ENCODE measurements at regions not wholly inside any gene's neighbourhood (a gene's known extent, or its start where the extent isn't known, plus 50 kb on each side); places are given as distances from the start of the nearest gene placed in this dataset.
"Not testable (repeated sequence)": the region's sequence is repeated elsewhere in the genome, so short reads cannot be mapped to it uniquely, and the experiment has no call there.

- Mint-ChIP-seq H3K27ac (no peak overlapping the region), H3K27me3 (peaks cover 50% of the 10 kb centered on the region), H3K4me1 (peaks cover 3% of the 10 kb centered on the region)
Measured at GRCh38 chr17:45666641-45667040, 117.5 kb upstream of the CRHR1 start.

GRCh38 chr17:45667591-45668171 lies 116.4 kb upstream of the CRHR1 start:
- H3K27ac Mint-ChIP-seq = no peak overlapping the region
- H3K36me3 Mint-ChIP-seq (ENCODE audit: low read depth) = no peaks in the 10 kb centered on the region
- ATAC-seq = no peak

More at GRCh38 chr17:45666641-45667040, 117.5 kb upstream of the CRHR1 start:
- DNase-seq (no peak), ATAC-seq (no peak)
- H3K9me3 ChIP-seq (ENCODE audit: control insufficient read depth, low read length, poor library complexity, severe bottlenecking) = no peaks in the 10 kb centered on the region
- H3K36me3 Mint-ChIP-seq (ENCODE audit: low read depth) = no peaks in the 10 kb centered on the region
- no peak overlapping the region for H3K4me3 Mint-ChIP-seq

GRCh38 chr17:45668316-45668715 lies 115.8 kb upstream of the CRHR1 start:
- ATAC-seq = no peak
- no peak for DNase-seq
- peaks cover 35% of the 10 kb centered on the region for H3K27me3 Mint-ChIP-seq
- H3K27ac Mint-ChIP-seq = no peak overlapping the region
- H3K36me3 Mint-ChIP-seq (ENCODE audit: low read depth) = no peaks in the 10 kb centered on the region
- H3K4me3 Mint-ChIP-seq = no peak overlapping the region
- no peaks in the 10 kb centered on the region for H3K9me3 ChIP-seq (ENCODE audit: control insufficient read depth, low read length, poor library complexity, severe bottlenecking)
- H3K4me1 Mint-ChIP-seq = peaks cover 3% of the 10 kb centered on the region

More at GRCh38 chr17:45667591-45668171, 116.4 kb upstream of the CRHR1 start:
- H3K4me3 Mint-ChIP-seq = no peak overlapping the region
- peaks cover 41% of the 10 kb centered on the region for H3K27me3 Mint-ChIP-seq
- no peaks in the 10 kb centered on the region for H3K9me3 ChIP-seq (ENCODE audit: control insufficient read depth, low read length, poor library complexity, severe bottlenecking)
- H3K4me1 Mint-ChIP-seq = peaks cover 3% of the 10 kb centered on the region
- no peak for DNase-seq

GRCh38 chr17:45672301-45672700 lies 111.8 kb upstream of the CRHR1 start:
- ATAC-seq = no peak
- Mint-ChIP-seq H3K27me3 (peaks cover 20% of the 10 kb centered on the region), H3K4me3 (no peak overlapping the region), H3K4me1 (no peaks in the 10 kb centered on the region), H3K27ac (no peak overlapping the region), H3K36me3 (ENCODE audit: low read depth) (no peaks in the 10 kb centered on the region)
- H3K9me3 ChIP-seq (ENCODE audit: control insufficient read depth, low read length, poor library complexity, severe bottlenecking) = no peaks in the 10 kb centered on the region
- no peak for DNase-seq

- no peak overlapping the region for H3K27ac Mint-ChIP-seq
- peaks cover 15% of the 10 kb centered on the region for H3K27me3 Mint-ChIP-seq
- no peaks in the 10 kb centered on the region for H3K36me3 Mint-ChIP-seq (ENCODE audit: low read depth)
Measured at GRCh38 chr17:45672792-45673191, 111.3 kb upstream of the CRHR1 start.

GRCh38 chr17:45673759-45674158 lies 110.4 kb upstream of the CRHR1 start:
- H3K27ac Mint-ChIP-seq; DNase-seq; H3K9me3 ChIP-seq (ENCODE audit: control insufficient read depth, low read length, poor library complexity, severe bottlenecking); H3K4me1 Mint-ChIP-seq; H3K4me3 Mint-ChIP-seq; ATAC-seq; H3K36me3 Mint-ChIP-seq (ENCODE audit: low read depth): not testable (repeated sequence)
- peaks cover 15% of the 10 kb centered on the region for H3K27me3 Mint-ChIP-seq

More at GRCh38 chr17:45672792-45673191, 111.3 kb upstream of the CRHR1 start:
- H3K9me3 ChIP-seq (ENCODE audit: control insufficient read depth, low read length, poor library complexity, severe bottlenecking) = no peaks in the 10 kb centered on the region
- ATAC-seq = no peak
- Mint-ChIP-seq H3K4me1 (no peaks in the 10 kb centered on the region), H3K4me3 (no peak overlapping the region)
- DNase-seq = no peak

- no peaks in the 10 kb centered on the region for H3K9me3 ChIP-seq (ENCODE audit: control insufficient read depth, low read length, poor library complexity, severe bottlenecking)
- ATAC-seq (no peak), DNase-seq (no peak)
- Mint-ChIP-seq H3K27me3 (peaks cover 7% of the 10 kb centered on the region), H3K36me3 (ENCODE audit: low read depth) (no peaks in the 10 kb centered on the region), H3K4me1 (no peaks in the 10 kb centered on the region), H3K4me3 (no peak overlapping the region), H3K27ac (no peak overlapping the region)
Measured at GRCh38 chr17:45675012-45675411, 109.1 kb upstream of the CRHR1 start.

GRCh38 chr17:45675892-45676291 lies 108.2 kb upstream of the CRHR1 start:
- H3K9me3 ChIP-seq (ENCODE audit: control insufficient read depth, low read length, poor library complexity, severe bottlenecking) = no peaks in the 10 kb centered on the region
- no peak for ATAC-seq
- H3K27me3 Mint-ChIP-seq = peaks cover 8% of the 10 kb centered on the region
- DNase-seq = no peak
- no peak overlapping the region for H3K27ac Mint-ChIP-seq
- H3K4me3 Mint-ChIP-seq = no peak overlapping the region
- H3K36me3 Mint-ChIP-seq (ENCODE audit: low read depth) = no peaks in the 10 kb centered on the region
- no peaks in the 10 kb centered on the region for H3K4me1 Mint-ChIP-seq

- H3K27me3 Mint-ChIP-seq = peaks cover 16% of the 10 kb centered on the region
- H3K9me3 ChIP-seq (ENCODE audit: control insufficient read depth, low read length, poor library complexity, severe bottlenecking) = no peaks in the 10 kb centered on the region
- H3K36me3 Mint-ChIP-seq (ENCODE audit: low read depth) = no peaks in the 10 kb centered on the region
- no peak for ATAC-seq
- H3K4me3 Mint-ChIP-seq = no peak overlapping the region
- no peaks in the 10 kb centered on the region for H3K4me1 Mint-ChIP-seq
- no peak for DNase-seq
- H3K27ac Mint-ChIP-seq = no peak overlapping the region
Measured at GRCh38 chr17:45676695-45677094, 107.4 kb upstream of the CRHR1 start.

GRCh38 chr17:45677770-45678169 lies 106.3 kb upstream of the CRHR1 start:
- Mint-ChIP-seq H3K4me1 (no peaks in the 10 kb centered on the region), H3K27ac (no peak overlapping the region), H3K27me3 (peaks cover 25% of the 10 kb centered on the region), H3K36me3 (ENCODE audit: low read depth) (no peaks in the 10 kb centered on the region), H3K4me3 (no peak overlapping the region)
- DNase-seq = no peak
- no peak for ATAC-seq
- no peaks in the 10 kb centered on the region for H3K9me3 ChIP-seq (ENCODE audit: control insufficient read depth, low read length, poor library complexity, severe bottlenecking)

- H3K27ac Mint-ChIP-seq = no peak overlapping the region
- peaks cover 30% of the 10 kb centered on the region for H3K27me3 Mint-ChIP-seq
- no peaks in the 10 kb centered on the region for H3K4me1 Mint-ChIP-seq
- H3K36me3 Mint-ChIP-seq (ENCODE audit: low read depth) = no peaks in the 10 kb centered on the region
- no peak for ATAC-seq
- no peak overlapping the region for H3K4me3 Mint-ChIP-seq
- H3K9me3 ChIP-seq (ENCODE audit: control insufficient read depth, low read length, poor library complexity, severe bottlenecking) = no peaks in the 10 kb centered on the region
- no peak for DNase-seq
Measured at GRCh38 chr17:45679426-45679825, 104.7 kb upstream of the CRHR1 start.

- no peaks in the 10 kb centered on the region for H3K36me3 Mint-ChIP-seq (ENCODE audit: low read depth)
- H3K4me1 Mint-ChIP-seq = no peaks in the 10 kb centered on the region
- H3K27me3 Mint-ChIP-seq = peaks cover 34% of the 10 kb centered on the region
- H3K27ac Mint-ChIP-seq = no peak overlapping the region
- ATAC-seq = no peak
- no peaks in the 10 kb centered on the region for H3K9me3 ChIP-seq (ENCODE audit: control insufficient read depth, low read length, poor library complexity, severe bottlenecking)
- no peak for DNase-seq
- no peak overlapping the region for H3K4me3 Mint-ChIP-seq
Measured at GRCh38 chr17:45680360-45680759, 103.8 kb upstream of the CRHR1 start.

- H3K9me3 ChIP-seq (ENCODE audit: control insufficient read depth, low read length, poor library complexity, severe bottlenecking) = no peaks in the 10 kb centered on the region
- peaks cover 40% of the 10 kb centered on the region for H3K27me3 Mint-ChIP-seq
- no peak for DNase-seq
- no peak overlapping the region for H3K4me3 Mint-ChIP-seq
- no peak overlapping the region for H3K27ac Mint-ChIP-seq
- no peaks in the 10 kb centered on the region for H3K36me3 Mint-ChIP-seq (ENCODE audit: low read depth)
- no peak for ATAC-seq
- no peaks in the 10 kb centered on the region for H3K4me1 Mint-ChIP-seq
Measured at GRCh38 chr17:45681706-45682105, 102.4 kb upstream of the CRHR1 start.

GRCh38 chr17:45686250-45686649 lies 97.9 kb upstream of the CRHR1 start:
- no peak overlapping the region for H3K4me3 Mint-ChIP-seq
- H3K9me3 ChIP-seq (ENCODE audit: control insufficient read depth, low read length, poor library complexity, severe bottlenecking) = no peaks in the 10 kb centered on the region
- ATAC-seq (no peak), DNase-seq (no peak)
- H3K27me3 Mint-ChIP-seq = peaks cover 53% of the 10 kb centered on the region
- H3K27ac Mint-ChIP-seq = no peak overlapping the region
- peaks cover 2% of the 10 kb centered on the region for H3K4me1 Mint-ChIP-seq
- peaks cover 3% of the 10 kb centered on the region for H3K36me3 Mint-ChIP-seq (ENCODE audit: low read depth)
